Cerebellar cortex (tissue), 1 donor: ENCODE measurements at regions not wholly inside any gene's neighbourhood (a gene's known extent, or its start where the extent isn't known, plus 50 kb on each side); places are given as distances from the start of the nearest gene placed in this dataset.
A peak's percentile ranks its signal among the peaks of the same experiment; 100 is the strongest.
"Not testable (repeated sequence)": the region's sequence is repeated elsewhere in the genome, so short reads cannot be mapped to it uniquely, and the experiment has no call there.

ENCODE experiments used
- DNase-seq: peaks from one replicate; pipeline ENCODE4 v3.0.0-alpha.2; 2015; ENCODE audit warnings: low spot score

GRCh38 chr2:59435635-59436034 lies 1117.8 kb downstream of the BCL11A start:
- DNase-seq = no peak

GRCh38 chr2:59428940-59429339 lies 1124.5 kb downstream of the BCL11A start:
- no peak for DNase-seq

GRCh38 chr2:59427980-59428379 lies 1125.5 kb downstream of the BCL11A start:
- no peak for DNase-seq

GRCh38 chr2:59425247-59425646 lies 1128.2 kb downstream of the BCL11A start:
- DNase-seq = no peak

GRCh38 chr2:59413751-59414570 lies 1139.5 kb downstream of the BCL11A start:
- no peak for DNase-seq

GRCh38 chr2:59399126-59399525 lies 1154.3 kb downstream of the BCL11A start:
- DNase-seq = no peak

GRCh38 chr2:59398081-59398480 lies 1155.4 kb downstream of the BCL11A start:
- no peak for DNase-seq

- no peak for DNase-seq
Observed at GRCh38 chr2:59395119-59395518, 1154.0 kb upstream of the FANCL start.

- DNase-seq = no peak
Observed at GRCh38 chr2:59391896-59392295, 1150.8 kb upstream of the FANCL start.

GRCh38 chr2:59390581-59390980 lies 1149.5 kb upstream of the FANCL start:
- DNase-seq = no peak

GRCh38 chr2:59389240-59389639 lies 1148.1 kb upstream of the FANCL start:
- peak; percentile 3 for DNase-seq

- DNase-seq = no peak
Observed at GRCh38 chr2:59385971-59386370, 1144.8 kb upstream of the FANCL start.

GRCh38 chr2:59383473-59383872 lies 1142.3 kb upstream of the FANCL start:
- DNase-seq = no peak

- no peak for DNase-seq
Observed at GRCh38 chr2:59378127-59378526, 1137.0 kb upstream of the FANCL start.

GRCh38 chr2:59366288-59366687 lies 1125.2 kb upstream of the FANCL start:
- no peak for DNase-seq

GRCh38 chr2:59354498-59354897 lies 1113.4 kb upstream of the FANCL start:
- DNase-seq = no peak

- no peak for DNase-seq
Observed at GRCh38 chr2:59353306-59353921, 1112.3 kb upstream of the FANCL start.

GRCh38 chr2:59342166-59342565 lies 1101.0 kb upstream of the FANCL start:
- no peak for DNase-seq

GRCh38 chr2:59339837-59340207 lies 1098.7 kb upstream of the FANCL start:
- DNase-seq = no peak

GRCh38 chr2:59339121-59339836 lies 1098.2 kb upstream of the FANCL start:
- DNase-seq = no peak

GRCh38 chr2:59333007-59333406 lies 1091.9 kb upstream of the FANCL start:
- no peak for DNase-seq

GRCh38 chr2:59326581-59327365 lies 1085.6 kb upstream of the FANCL start:
- not testable (repeated sequence) for DNase-seq
